HL-60 (cell line): ENCODE measurements at regions not wholly inside any gene's neighbourhood (a gene's known extent, or its start where the extent isn't known, plus 50 kb on each side); places are given as distances from the start of the nearest gene placed in this dataset.

ENCODE experiments used
- DNase-seq, 2 experiments: peaks; one replicate each; pipeline ENCODE4 v3.0.0-alpha.2; 2010 to 2020; ENCODE audit warnings: low read depth in 1 of 2, low spot score in 1 of 2
- H3K27ac ChIP-seq: fragments of 250-450 bp; sonication (Bioruptor Pico); replicated peaks from 2 replicates; pipeline ENCODE4 v1.5.1; 2020; ENCODE audit warnings: mild to moderate bottlenecking, moderate library complexity
- H3K27me3 ChIP-seq: fragments of 250-450 bp; sonication (Bioruptor Pico); 2 replicates; pipeline ENCODE4 v1.5.1; 2021; ENCODE audit warnings: mild to moderate bottlenecking, moderate library complexity; ENCODE audit not compliant: insufficient read depth, poor library complexity, severe bottlenecking
- H3K4me3 ChIP-seq: replicated peaks from 2 replicates; pipeline ENCODE4 v1.5.1; 2011; ENCODE audit warnings: mild to moderate bottlenecking, control low read depth, low read length; ENCODE audit not compliant: insufficient read depth
- CTCF ChIP-seq: IDR thresholded peaks from one replicate; pipeline ENCODE4 v1.5.1; 2011; ENCODE audit warnings: low read length, control low read depth, inconsistent platforms; ENCODE audit not compliant: insufficient read depth
- GABPA ChIP-seq: IDR thresholded peaks from 2 replicates; pipeline ENCODE4 v1.6.1; 2012; ENCODE audit warnings: low read depth
- POLR2AphosphoS5 ChIP-seq: IDR thresholded peaks from 2 replicates; pipeline ENCODE4 v1.6.1; 2012; ENCODE audit warnings: low read depth
- SPI1 ChIP-seq: IDR thresholded peaks from 2 replicates; pipeline ENCODE4 v1.6.1; 2012; ENCODE audit warnings: low read depth, mild to moderate bottlenecking, borderline replicate concordance
- TF ChIP-seq, protein P1 (sequence below): IDR thresholded peaks from 2 replicates; pipeline ENCODE4 v1.6.1; 2012; ENCODE audit warnings: low read depth; ENCODE audit not compliant: insufficient replicate concordance

GRCh38 chr1:71296551-71297134 is 215.8 kb upstream of the ZRANB2 start:
- Histone ChIP-seq H3K27me3 (no peaks in the 10 kb centered on the region), H3K4me3 (no peak overlapping the region), H3K27ac (no peak overlapping the region)
- no peak for DNase-seq
- TF ChIP-seq CTCF: no peak
- no peak for TF ChIP-seq POLR2AphosphoS5
- no peak for TF ChIP-seq GABPA
- no peak for TF ChIP-seq SPI1
- TF ChIP-seq, protein P1, sequence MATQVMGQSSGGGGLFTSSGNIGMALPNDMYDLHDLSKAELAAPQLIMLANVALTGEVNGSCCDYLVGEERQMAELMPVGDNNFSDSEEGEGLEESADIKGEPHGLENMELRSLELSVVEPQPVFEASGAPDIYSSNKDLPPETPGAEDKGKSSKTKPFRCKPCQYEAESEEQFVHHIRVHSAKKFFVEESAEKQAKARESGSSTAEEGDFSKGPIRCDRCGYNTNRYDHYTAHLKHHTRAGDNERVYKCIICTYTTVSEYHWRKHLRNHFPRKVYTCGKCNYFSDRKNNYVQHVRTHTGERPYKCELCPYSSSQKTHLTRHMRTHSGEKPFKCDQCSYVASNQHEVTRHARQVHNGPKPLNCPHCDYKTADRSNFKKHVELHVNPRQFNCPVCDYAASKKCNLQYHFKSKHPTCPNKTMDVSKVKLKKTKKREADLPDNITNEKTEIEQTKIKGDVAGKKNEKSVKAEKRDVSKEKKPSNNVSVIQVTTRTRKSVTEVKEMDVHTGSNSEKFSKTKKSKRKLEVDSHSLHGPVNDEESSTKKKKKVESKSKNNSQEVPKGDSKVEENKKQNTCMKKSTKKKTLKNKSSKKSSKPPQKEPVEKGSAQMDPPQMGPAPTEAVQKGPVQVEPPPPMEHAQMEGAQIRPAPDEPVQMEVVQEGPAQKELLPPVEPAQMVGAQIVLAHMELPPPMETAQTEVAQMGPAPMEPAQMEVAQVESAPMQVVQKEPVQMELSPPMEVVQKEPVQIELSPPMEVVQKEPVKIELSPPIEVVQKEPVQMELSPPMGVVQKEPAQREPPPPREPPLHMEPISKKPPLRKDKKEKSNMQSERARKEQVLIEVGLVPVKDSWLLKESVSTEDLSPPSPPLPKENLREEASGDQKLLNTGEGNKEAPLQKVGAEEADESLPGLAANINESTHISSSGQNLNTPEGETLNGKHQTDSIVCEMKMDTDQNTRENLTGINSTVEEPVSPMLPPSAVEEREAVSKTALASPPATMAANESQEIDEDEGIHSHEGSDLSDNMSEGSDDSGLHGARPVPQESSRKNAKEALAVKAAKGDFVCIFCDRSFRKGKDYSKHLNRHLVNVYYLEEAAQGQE: no peak

DNA sequence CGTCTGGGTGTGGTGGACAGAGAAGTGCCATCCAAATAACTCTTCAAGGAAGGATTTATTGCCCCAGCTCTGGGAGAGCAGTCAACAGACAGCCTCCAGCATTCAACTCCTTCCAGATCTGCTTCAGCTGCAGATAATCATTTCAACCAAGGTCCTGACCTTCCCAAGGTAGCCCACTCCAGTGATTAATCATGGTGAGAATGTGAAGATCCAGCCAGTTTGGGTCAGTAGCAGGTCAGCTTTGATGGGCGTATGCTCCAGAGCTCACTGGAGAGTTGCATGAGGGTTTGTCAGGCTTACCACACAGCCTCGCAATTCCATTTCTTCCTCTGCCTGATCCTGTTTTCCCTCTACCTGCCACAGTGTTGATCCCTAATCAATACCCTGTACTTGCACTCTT is 214.5 kb upstream of the ZRANB2 start:
- no peak for DNase-seq
- no peak overlapping the region for H3K4me3 ChIP-seq
- H3K27me3 ChIP-seq: no peaks in the 10 kb centered on the region
- no peak for TF ChIP-seq POLR2AphosphoS5
- TF ChIP-seq SPI1: no peak
- TF ChIP-seq CTCF: no peak
- TF ChIP-seq GABPA: no peak
- TF ChIP-seq, protein P1: no peak
- no peak overlapping the region for H3K27ac ChIP-seq

DNA sequence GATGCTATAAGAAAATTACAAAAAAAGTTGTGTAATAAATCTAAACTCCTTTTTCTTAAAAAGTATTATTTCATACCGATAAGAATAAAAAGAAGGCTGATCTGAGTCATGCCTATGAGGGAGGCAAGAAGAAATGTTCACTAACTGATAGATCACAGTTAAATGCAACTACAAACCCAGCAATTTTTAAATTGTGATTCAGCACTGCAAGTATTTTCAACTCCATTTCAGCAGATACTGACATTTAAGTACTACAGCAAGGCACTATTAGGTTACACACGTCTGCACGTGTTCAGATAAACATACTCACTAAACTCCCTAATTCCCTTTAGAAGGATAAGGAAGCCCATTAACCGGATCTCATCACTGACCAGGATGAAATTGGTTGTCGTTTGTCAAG is 213.3 kb upstream of the ZRANB2 start:
- TF ChIP-seq SPI1 (no peak), POLR2AphosphoS5 (no peak), CTCF (no peak), GABPA (no peak)
- TF ChIP-seq, protein P1: no peak
- no peaks in the 10 kb centered on the region for H3K27me3 ChIP-seq
- H3K27ac ChIP-seq: no peak overlapping the region
- DNase-seq: no peak
- H3K4me3 ChIP-seq: no peak overlapping the region
